ENCODE measurements at regions not wholly inside any gene's neighbourhood (a gene's known extent, or its start where the extent isn't known, plus 50 kb on each side); places are given as distances from the start of the nearest gene placed in this dataset.

GRCh38 chr7:67445728-67446127 is 449.1 kb downstream of the TYW1 start:
- TF ChIP-seq CTCF (IDR thresholded peaks at IDR 0.05): no peak
- no peak for TF ChIP-seq POLR2A (IDR thresholded peaks at IDR 0.05)
- no peak for TF ChIP-seq POLR2AphosphoS5 (IDR thresholded peaks at IDR 0.05)
